A549 (cell line): ENCODE measurements at regions not wholly inside any gene's neighbourhood (a gene's known extent, or its start where the extent isn't known, plus 50 kb on each side); places are given as distances from the start of the nearest gene placed in this dataset.
A peak's percentile ranks its signal among the peaks of the same experiment; 100 is the strongest.

Experiments used
- ATAC-seq, 2 experiments: fragments of 200-7000 bp in 1 of 2; fragments of >200 bp in 1 of 2; cut with Nextera tagmentation in 1 of 2; cut with Tn5 transposase in 1 of 2; 3 replicates each; pipeline versions ENCODE4 v1.8.0 to v1.9.1; 2018 to 2020; ENCODE audit warnings: mild to moderate bottlenecking in 1 of 2, moderate library complexity in 1 of 2
- CTCF ChIA-PET: fragments of 300-600 bp; sonication (Branson Sonifier 250); formaldehyde crosslinking; extraction: SDS; loops from one replicate; lab custom pipeline; 2021; ENCODE audit warnings: antibody characterized with exemption, inconsistent platforms; lab: Yijun Ruan, JAX
- POLR2A ChIA-PET: fragments of 350-600 bp; formaldehyde crosslinking; extraction: SDS; loops from one replicate; lab custom pipeline; 2021; ENCODE audit warnings: antibody characterized with exemption, inconsistent platforms; lab: Yijun Ruan, JAX
- DNase-seq, 2 experiments: peaks; one replicate each; pipeline versions ENCODE4 v3.0.0 to v3.0.0-alpha.2; 2011 to 2016; ENCODE audit warnings: low read depth in 1 of 2, low spot score in 1 of 2
- FAIRE-seq: peaks from 2 replicates; lab custom pipeline; 2011; peaks lifted over from hg19 to GRCh38; lab: Jason Lieb, UNC
- H3K27ac ChIP-seq, 2 experiments: fragments of >200 bp; sonication (Bioruptor Twin); formaldehyde crosslinking; 3 replicates each; pipeline ENCODE4 v1.5.1; 2016 to 2017
- H3K4me1 ChIP-seq: fragments of >200 bp; sonication (Bioruptor Twin); formaldehyde crosslinking; 3 replicates; pipeline ENCODE4 v1.6.1; 2016
- H3K4me2 ChIP-seq: fragments of >200 bp; sonication (Bioruptor Twin); formaldehyde crosslinking; 3 replicates; pipeline ENCODE4 v1.6.1; 2016
- H3K4me3 ChIP-seq: fragments of >200 bp; sonication (Bioruptor Twin); formaldehyde crosslinking; 3 replicates; pipeline ENCODE4 v1.5.1; 2016
- H3K9me3 ChIP-seq: fragments of >200 bp; sonication (Bioruptor Twin); formaldehyde crosslinking; 3 replicates; pipeline ENCODE4 v1.6.1; 2016
- ATOH8 ChIP-seq: fragments of 250-450 bp; sonication (Bioruptor Pico); IDR thresholded peaks from 2 replicates; pipeline ENCODE4 v1.5.0; 2020; ENCODE audit warnings: low read depth, mild to moderate bottlenecking, moderate library complexity
- CTCF ChIP-seq: fragments of >200 bp; sonication (Bioruptor Twin); formaldehyde crosslinking; IDR thresholded peaks from 3 replicates; pipeline ENCODE4 v1.5.1; 2016
- E2F6 ChIP-seq: IDR thresholded peaks from 2 replicates; pipeline ENCODE4 v1.6.1; 2012; ENCODE audit warnings: low read depth, borderline replicate concordance
- ESRRA ChIP-seq: fragments of 150-350 bp; IDR thresholded peaks from 2 replicates; pipeline ENCODE4 v1.6.1; 2014; ENCODE audit warnings: mild to moderate bottlenecking, low read length, borderline replicate concordance
- FOSL2 ChIP-seq, 2 experiments: fragments of 450-650 bp in 1 of 2; fragments of >200 bp in 1 of 2; sonication (Bioruptor Twin) in 1 of 2; formaldehyde crosslinking; IDR thresholded peaks; 2 replicates each; pipeline versions ENCODE4 v1.5.0 to v1.6.1; 2016 to 2020; ENCODE audit warnings: mild to moderate bottlenecking in 1 of 2, moderate library complexity in 1 of 2
- HMGXB4 ChIP-seq: fragments of 250-450 bp; sonication (Bioruptor Pico); IDR thresholded peaks from 2 replicates; pipeline ENCODE4 v1.5.0; 2021; ENCODE audit warnings: mild to moderate bottlenecking, moderate library complexity, borderline replicate concordance
- HOXB13 ChIP-seq: fragments of 250-450 bp; sonication (Bioruptor Pico); IDR thresholded peaks from 2 replicates; pipeline ENCODE4 v1.5.0; 2020; ENCODE audit warnings: low read depth, mild to moderate bottlenecking, moderate library complexity
- HOXB5 ChIP-seq: fragments of 250-450 bp; sonication (Bioruptor Pico); IDR thresholded peaks from 2 replicates; pipeline ENCODE4 v1.5.0; 2020; ENCODE audit warnings: mild to moderate bottlenecking, moderate library complexity
- KDM1A ChIP-seq: fragments of 200-600 bp; sonication (generic); IDR thresholded peaks from 2 replicates; pipeline ENCODE4 v1.6.1; 2016; ENCODE audit warnings: low read depth, mild to moderate bottlenecking
- MYC ChIP-seq: IDR thresholded peaks from 2 replicates; pipeline ENCODE4 v1.6.1; 2012; ENCODE audit warnings: mild to moderate bottlenecking, inconsistent platforms, low read length, improper control_type of control experiment, borderline replicate concordance
- NFE2L2 ChIP-seq: fragments of 150-350 bp; conservative IDR thresholded peaks from 2 replicates; pipeline ENCODE4 v1.6.1; 2014; ENCODE audit warnings: low read length
- PHF8 ChIP-seq: fragments of 200-600 bp; sonication (generic); IDR thresholded peaks from 2 replicates; pipeline ENCODE4 v1.6.1; 2016; ENCODE audit warnings: low read depth, mild to moderate bottlenecking, antibody characterized with exemption, moderate library complexity, borderline replicate concordance
- POLR2A ChIP-seq: IDR thresholded peaks from 2 replicates; pipeline ENCODE4 v1.6.1; 2012; ENCODE audit warnings: mild to moderate bottlenecking, low read length
- REST ChIP-seq: fragments of 200-600 bp; sonication (generic); IDR thresholded peaks from 2 replicates; pipeline ENCODE4 v1.6.1; 2016; ENCODE audit warnings: antibody characterized with exemption, mild to moderate bottlenecking, moderate library complexity
- RNF2 ChIP-seq: fragments of 200-600 bp; sonication (generic); IDR thresholded peaks from 2 replicates; pipeline ENCODE4 v1.6.1; 2016; ENCODE audit warnings: low read depth, mild to moderate bottlenecking, antibody characterized with exemption, moderate library complexity, borderline replicate concordance
- SREBF2 ChIP-seq: fragments of 450-650 bp; IDR thresholded peaks from 2 replicates; pipeline ENCODE4 v1.6.1; 2014; ENCODE audit warnings: mild to moderate bottlenecking, moderate library complexity
- TP53 ChIP-seq: fragments of 250-450 bp; sonication (Bioruptor Pico); IDR thresholded peaks from 2 replicates; pipeline ENCODE4 v1.5.0; 2021; ENCODE audit warnings: mild to moderate bottlenecking, moderate library complexity
- ZC3H11A ChIP-seq: fragments of 450-650 bp; IDR thresholded peaks from 2 replicates; pipeline ENCODE4 v1.6.1; 2014; ENCODE audit warnings: antibody characterized with exemption, mild to moderate bottlenecking
- ZFP36 ChIP-seq: fragments of 450-650 bp; IDR thresholded peaks from 2 replicates; pipeline ENCODE4 v1.6.1; 2014; ENCODE audit warnings: borderline replicate concordance; ENCODE audit not compliant: partially characterized antibody
- ZSCAN20 ChIP-seq: fragments of 250-450 bp; sonication (Bioruptor Pico); IDR thresholded peaks from 2 replicates; pipeline ENCODE4 v1.8.0; 2022; ENCODE audit warnings: mild to moderate bottlenecking, moderate library complexity
- WGBS: methylation state at CpG from one replicate; pipeline ENCODE4 v1.1.6; 2017; ENCODE audit errors: missing lambda C conversion rate; 5-methylcytosine and 5-hydroxymethylcytosine counted together

- POLR2A ChIA-PET: no interaction called here
- no peaks in the 10 kb centered on the region for H3K9me3 ChIP-seq
- no peak overlapping the region for H3K4me3 ChIP-seq
- TF ChIP-seq TP53 (CRISPR knock-in tag) (no peak), ESRRA (no peak), NFE2L2 (no peak), PHF8 (no peak), HOXB13 (CRISPR knock-in tag) (no peak), RNF2 (no peak), ZC3H11A (no peak), ZFP36 (no peak), HMGXB4 (CRISPR knock-in tag) (no peak), FOSL2 (IDR thresholded peaks at IDR 0.05) (no peak), FOSL2 (CRISPR knock-in tag; IDR thresholded peaks at IDR 0.05) (no peak), E2F6 (no peak), POLR2A (no peak)
- peaks cover 8% of the 10 kb centered on the region; the same call in 1 of the 3 replicates for H3K4me1 ChIP-seq
- DNase-seq (no peak), FAIRE-seq (no peak), ATAC-seq (no peak)
- WGBS: 57% methylated on average over 3 of the region's 3 CpGs
- H3K27ac ChIP-seq: no peak overlapping the region
- H3K4me2 ChIP-seq: no peak overlapping the region
- CTCF ChIA-PET: interaction anchor here (1.1 to 2.6 kb wide), 5 partner anchors 9 to 368 kb away, joined by 3 to 12 read pairs (median 7); partner anchors contain the start of genes GPX8 and SNX18
Measured at GRCh38 chr5:54885636-54886035, 99.8 kb downstream of the ESM1 start.

GRCh38 chr5:54884195-54884536, 101.2 kb downstream of the ESM1 start:
- DNase-seq (no peak), ATAC-seq (no peak), FAIRE-seq (no peak)
- POLR2A ChIA-PET: no interaction called here
- CTCF ChIA-PET: no interaction called here
- peak overlapping the region; percentile 40 for H3K4me3 ChIP-seq
- H3K9me3 ChIP-seq: no peaks in the 10 kb centered on the region
- H3K27ac ChIP-seq: no peak overlapping the region
- peak overlapping the region; percentile 72 for H3K4me2 ChIP-seq
- 74% methylated on average over 7 of the region's 18 CpGs for WGBS
- TF ChIP-seq ZSCAN20 (CRISPR knock-in tag) (no peak), REST (no peak), KDM1A (no peak), CTCF (no peak), SREBF2 (no peak), ESRRA (no peak), HOXB5 (CRISPR knock-in tag) (no peak), MYC (no peak), ATOH8 (CRISPR knock-in tag) (no peak)
- no peaks in the 10 kb centered on the region for H3K4me1 ChIP-seq
